HG02943 (cell line): ENCODE measurements at regions not wholly inside any gene's neighbourhood (a gene's known extent, or its start where the extent isn't known, plus 50 kb on each side); places are given as distances from the start of the nearest gene placed in this dataset.

Experiments
- ATAC-seq: cut with Tn5 transposase; IDR thresholded peaks from one replicate; pipeline ENCODE4 v1.9.1; 2021; ENCODE audit warnings: mild to moderate bottlenecking, low read depth, moderate library complexity; ENCODE audit not compliant: unreplicated experiment

DNA sequence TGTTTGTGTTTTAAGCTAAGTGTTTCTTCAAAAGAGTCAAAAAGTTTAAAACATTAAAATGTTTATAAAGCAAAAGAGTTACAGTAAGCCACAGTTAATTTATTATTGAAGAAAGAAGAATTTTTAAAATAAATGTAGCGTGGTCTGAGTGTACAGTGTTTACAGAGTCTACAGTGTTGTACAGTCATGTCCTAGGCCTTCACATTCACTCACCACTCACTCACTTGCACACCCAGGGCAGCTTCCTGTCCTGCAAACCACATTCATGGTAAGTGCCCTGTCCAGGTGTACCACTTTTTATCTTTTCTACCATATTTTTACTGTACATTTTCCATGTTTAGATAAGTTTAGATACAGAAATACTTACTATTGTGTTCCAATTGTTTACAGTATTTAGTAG is 239.7 kb upstream of the AGA start:
- ATAC-seq: no peak

DNA sequence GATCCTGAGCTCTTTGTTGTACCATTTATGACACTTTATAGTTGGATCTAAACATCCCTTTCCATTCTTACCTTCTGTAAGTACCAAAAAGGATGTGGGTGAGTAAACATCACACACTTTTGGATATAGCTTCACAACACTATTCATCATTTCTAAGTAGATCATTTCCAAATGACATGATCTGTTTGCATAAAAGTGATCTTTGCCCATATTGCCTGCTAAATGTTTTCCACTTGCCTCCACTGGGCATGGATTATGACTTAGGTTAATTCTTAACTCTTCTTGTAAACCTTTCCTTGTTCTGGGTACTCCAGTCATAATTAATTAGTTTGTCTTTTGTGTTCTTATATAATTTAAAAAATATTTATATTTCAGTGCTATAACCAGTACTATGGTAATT is 244.9 kb upstream of the AGA start:
- no peak for ATAC-seq

DNA sequence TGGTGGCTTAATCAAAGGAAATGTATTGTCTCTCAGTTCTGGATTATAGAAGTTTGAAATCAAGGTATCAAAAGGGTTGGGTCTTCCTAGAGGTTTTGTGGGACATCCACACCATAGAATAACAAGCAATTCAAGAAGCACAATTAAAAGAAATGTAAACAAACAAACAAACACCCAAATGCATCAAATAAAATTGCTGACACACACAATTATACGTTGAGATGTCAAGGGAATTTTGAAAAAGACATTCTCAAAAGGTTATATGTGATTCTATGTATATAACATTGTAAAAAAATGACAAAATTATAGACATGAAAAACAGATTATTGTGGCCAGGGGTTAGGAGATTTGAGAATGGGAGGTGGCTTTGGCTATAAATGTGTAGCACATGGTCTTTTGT is 250.7 kb upstream of the AGA start:
- ATAC-seq: no peak

DNA sequence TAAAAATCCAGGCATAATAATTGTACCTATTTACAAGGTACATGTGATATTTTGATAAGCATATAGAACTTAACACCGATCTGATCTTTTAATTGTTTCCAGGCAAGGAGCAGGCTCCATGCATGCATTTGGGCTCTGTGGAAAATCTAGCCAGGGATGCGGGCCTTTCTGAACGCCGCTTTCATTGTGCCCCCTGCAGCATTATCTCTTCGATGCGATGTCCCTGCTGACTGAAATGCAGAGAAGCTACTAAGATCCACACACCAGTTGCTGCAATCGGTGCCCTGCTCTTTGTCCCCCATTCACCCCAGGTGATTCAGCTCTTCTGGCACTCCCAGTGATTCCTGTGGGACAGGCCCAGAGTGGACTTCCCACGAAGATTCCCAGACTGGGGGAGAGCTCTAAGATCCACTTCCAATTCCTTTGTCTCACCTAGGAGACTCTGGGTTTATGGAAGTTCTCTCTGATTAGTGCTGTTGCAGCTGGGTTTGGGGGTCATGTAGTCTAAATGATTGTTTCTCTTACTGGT is 254.3 kb upstream of the AGA start:
- no peak for ATAC-seq

DNA sequence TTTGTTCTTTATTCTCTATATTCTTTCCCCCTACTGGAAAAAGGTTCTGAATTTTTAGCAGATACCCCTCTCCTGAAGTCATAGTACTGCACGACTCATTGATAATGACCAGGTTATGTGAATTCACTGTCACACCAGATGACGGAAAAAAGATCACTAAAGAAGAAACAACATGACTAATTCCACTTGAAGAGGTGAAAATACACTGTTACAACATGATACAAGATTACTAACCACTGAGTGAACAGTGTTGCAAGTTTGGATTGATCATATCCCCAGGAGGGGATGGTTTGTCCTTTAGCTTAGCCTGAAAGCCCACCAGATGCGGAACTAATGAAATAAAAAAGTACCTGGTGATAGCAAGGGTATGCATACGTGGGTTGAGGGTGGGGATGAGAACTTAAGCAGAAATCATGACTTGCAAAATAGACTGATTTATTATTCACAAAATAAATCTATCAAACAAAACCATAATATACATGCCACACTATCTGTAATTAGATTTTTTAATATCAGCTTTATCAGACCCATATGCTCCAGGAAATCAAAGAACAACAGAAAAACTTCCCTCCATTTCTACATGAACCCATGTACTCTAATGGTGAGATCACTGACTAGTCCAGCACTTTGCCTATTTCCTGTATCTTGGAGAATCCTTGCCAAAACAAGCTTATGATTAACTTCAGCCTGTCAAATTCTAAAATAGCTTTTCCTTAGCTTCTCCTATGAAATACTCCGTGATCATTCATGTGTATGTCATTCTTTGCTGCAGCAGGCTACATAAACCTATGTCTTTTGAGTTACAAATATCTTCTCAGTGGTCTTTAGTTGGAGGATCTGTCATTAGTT is 257.4 kb upstream of the AGA start:
- no peak for ATAC-seq

DNA sequence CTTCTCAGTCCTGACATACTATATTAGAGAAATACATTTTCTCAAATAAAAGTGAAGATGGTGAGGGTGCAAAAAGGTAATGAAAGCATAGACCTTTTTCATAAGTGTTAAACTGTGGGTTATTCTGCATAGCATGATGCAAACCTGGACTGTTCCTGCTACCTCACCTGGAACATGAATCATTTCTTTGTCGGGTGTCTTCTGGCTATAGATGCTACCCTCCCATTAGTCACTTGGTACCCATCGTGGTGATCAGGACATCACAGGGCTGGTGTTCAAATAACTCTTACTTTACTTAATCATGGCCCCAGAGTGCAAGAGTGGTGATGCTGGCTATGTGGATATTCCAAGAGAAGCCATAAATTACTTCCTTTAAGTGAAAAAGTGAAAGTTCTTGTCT is 264.7 kb upstream of the AGA start:
- ATAC-seq: no peak

DNA sequence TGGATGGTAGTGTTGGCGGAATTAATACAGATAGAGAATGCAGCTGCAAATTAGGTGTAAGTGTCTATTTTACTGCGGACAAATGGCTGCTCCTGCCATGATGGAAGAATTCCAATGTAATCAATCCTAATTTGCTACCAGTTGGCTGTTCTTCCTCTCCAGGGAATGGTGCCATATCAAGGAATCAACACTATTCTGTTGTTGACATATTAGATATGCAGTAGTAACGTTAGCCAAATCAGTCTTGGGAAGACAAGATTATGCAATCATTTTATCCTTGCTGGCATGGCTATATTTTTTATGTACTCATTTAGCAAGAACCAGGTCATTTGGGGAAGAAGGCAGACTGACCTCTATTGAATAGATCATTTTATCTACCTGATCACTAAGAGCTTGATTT is 271.2 kb upstream of the AGA start:
- no peak for ATAC-seq

DNA sequence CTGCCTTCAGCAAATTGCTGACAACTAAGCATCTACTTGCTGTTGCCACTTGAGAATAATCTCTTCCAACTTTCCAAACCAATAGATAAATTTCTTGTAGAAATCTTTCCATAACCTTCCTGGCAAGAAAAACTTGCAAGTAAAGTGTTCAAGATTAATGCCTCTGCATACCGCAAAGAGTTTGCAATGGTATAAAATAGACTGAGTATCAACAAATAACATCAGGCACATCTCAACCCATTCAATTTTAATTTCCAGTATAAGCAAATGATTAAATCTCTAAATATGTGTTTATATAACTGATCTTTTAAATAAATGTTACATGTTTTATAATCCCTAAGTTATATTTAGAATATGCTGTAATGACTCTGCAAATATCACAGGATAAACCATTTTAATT is 275.2 kb upstream of the AGA start:
- ATAC-seq: no peak

DNA sequence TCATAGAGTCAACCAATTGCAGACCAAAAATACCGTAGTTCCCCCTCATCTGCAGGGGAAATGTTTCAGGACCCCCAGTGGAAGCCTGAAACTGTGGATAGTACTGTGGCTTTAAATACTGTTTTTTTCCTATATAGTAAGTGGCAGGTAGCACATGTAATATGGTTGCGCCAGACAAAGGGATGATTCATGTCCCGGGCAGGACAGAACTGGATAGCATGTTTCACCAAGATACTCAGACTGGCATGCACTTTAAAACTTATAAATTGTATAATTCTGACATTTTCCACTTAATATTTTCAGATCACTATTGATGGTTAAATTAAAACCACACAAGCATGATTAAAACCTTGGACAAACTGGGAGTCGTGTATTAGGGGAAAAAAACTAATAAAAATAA is 276.3 kb upstream of the AGA start:
- ATAC-seq: no peak

DNA sequence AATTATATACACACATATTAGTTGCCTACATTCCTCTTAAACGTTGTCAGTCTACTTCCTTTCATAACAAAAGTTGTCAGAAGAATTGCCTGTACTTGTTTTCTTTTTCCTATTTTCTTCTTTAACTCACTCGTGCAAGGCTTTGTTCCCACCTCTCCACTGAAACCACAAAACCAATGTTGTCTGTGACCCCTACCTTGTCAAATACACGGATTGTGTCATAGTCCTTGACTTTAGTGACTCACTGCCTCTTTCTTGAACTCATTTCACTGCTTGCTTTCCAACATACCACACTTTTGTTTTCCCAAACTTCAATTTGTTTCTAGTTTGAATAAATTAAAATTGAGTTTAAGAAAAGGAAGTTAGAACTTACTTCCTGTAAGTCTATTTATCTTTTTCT is 283.9 kb upstream of the AGA start:
- ATAC-seq: no peak

DNA sequence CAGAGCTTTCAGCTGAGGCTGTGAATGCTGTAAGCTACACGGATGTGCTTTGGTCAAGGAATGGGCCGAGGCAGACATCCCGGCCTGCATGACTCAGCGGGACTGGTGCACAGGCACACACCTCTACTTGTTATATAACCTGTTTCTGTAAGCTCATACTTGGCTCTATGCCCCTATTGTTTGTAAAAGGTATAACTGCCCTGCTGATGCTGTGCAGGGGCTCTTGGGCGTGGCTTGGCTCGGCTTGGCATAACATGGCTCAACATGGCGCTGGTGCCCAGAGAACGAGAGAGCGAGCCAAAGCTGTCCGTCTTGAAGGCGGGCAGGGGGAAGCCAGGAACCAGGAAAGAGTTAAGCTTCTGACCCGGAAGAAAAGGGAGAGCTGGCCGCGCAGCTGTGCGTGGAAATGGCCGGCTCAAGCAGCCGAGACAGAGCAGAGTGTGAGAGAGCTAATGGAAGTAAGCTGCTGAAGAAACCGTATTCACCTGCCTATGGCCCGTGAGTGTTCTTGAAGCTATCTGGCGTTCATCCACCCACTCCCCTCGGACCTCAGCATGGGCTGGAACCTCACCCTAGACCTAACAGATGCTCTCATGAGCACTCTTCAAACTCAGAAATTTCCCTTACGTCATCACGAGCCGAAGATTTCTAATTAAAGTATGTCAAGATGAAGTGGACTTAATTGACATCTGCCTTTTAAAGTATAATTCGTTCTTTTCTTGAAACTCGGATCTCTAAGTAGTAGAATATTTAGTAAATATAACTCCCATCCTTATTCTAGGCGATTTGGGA is 286.3 kb upstream of the AGA start:
- no peak for ATAC-seq

DNA sequence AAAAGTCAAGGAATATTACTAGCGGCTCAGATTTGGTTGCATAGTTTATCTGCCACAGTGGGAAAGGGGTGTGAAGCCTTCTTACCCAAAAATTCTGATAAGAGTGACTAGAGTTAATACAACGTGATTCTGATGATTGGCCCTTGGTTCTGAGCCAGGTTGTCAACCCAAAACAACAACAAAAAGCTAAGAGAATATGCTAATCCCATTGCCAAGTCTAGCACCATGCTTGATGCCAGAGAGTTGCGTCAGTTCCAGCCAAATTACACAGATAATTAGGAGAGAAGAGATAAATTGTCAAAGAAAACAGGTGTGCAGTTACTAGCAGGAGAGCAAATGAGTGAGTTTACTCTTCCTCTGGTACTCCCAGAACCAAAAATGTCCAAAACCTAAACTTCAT is 287.4 kb upstream of the AGA start:
- no peak for ATAC-seq

DNA sequence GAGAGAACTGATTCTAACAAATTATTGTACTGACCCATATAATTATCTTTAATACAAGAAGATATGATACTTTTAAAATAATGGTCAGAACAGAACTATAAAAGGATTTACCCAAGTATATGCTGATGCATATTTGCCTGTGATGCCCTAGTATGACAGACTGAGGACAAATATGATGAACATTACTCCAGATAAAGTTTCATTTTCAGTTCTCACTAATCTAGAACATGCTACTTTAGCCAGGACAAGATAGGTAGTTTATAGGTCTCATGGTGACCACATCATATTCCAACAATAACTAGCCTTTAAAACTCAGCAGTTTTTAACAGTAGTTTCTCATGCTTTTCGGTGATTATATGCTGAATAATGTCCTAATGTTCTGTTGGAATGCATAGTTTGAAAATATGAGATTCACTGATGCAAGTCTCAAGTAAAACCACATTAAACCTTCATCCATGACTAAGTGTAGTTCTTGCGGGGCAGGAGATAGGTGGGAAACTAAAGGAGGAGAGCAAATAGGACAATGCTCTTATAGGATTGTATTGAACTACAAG is 295.2 kb upstream of the AGA start:
- no peak for ATAC-seq

DNA sequence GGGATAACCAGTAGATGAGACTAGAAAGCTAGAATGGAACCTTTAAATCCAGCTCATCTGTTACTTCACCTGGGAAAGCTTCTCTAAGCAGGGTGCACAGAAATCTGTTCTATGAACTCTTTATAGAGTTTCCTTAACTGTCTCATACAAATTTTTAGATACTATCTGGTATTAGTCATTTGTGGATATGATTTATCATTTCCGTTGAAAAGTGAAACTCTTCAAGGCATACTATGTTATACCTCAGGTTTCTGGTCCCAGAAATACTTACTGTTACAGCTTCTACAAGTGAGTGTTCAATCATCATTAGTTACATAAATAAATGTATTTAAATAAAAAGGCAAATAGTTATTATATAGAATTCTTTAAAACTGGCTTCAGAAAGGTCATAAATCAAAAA is 298.3 kb upstream of the AGA start:
- no peak for ATAC-seq

DNA sequence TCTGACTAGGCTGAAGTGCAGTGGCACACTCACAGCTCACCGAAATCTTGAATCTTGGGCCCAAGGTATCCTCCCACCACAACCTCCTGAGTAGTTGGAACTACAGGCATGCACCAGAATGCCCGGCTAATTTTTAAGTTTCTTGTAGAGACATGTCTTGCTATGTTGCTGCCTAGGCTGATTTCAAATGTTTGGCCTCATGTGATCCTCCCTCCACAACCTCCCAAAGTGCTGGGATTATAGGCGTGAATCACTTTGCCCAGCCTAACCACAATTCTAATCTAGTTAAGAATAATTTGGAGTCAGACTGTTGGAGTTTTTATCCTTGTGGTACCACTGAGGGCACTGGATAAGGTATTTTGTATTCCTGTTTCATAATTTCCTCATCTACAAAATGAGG is 317.5 kb upstream of the AGA start:
- ATAC-seq: no peak

DNA sequence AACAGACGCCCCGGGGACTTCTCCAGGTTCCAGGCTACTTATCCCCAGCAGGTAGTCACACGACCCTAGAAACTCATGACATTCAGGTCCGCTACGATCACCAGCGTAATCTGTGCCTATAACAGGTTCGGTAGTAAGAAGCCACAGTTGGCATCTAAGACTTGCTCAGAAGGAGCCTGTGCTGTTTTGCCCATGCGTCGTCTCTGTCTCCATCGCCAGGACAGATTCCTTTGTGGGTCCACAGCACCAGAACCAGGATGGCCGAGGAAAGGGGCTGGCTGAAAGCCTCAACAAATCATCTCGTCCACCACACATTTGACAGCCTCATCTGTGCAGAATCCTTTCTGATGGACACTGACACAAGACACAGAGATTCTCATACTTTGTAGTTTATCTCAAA is 319.5 kb upstream of the AGA start:
- no peak for ATAC-seq

DNA sequence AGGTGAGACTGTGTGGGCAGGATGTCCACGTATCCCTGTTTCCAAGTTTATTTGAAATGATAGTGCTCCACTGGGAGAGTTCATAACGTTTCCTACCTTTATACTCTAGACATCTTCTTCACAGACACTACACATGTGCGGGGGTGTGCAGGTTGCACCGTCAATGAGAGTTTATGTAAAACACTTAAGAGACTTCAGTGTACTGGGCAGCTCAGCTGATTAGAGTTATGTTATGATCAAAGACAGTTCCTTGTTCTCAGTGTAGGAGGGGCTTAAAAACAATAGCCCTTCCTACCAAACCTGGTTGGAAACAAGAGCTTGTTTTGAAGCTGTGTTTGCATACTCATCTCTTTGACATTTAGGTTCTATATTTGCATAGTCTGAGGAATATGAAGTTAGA is 326.9 kb upstream of the AGA start:
- no peak for ATAC-seq

DNA sequence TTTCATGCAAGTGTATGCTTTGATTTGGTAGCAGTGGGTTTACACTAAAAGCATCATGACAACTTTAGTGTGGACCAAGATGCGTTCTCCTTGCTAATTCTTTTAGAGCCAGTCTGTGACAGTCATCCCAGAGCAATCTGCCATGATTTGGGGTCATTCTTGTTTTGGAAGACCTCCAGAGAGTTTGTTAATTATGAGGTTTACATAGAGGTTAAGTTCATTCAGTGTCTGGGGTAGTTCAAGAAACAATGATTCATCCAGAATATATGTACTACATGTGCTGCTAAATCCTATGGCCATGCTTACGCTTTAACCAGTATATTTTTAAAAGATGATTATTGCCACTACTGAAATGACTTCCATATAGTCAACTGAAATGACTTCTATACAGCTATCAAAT is 328.5 kb upstream of the AGA start:
- no peak for ATAC-seq

DNA sequence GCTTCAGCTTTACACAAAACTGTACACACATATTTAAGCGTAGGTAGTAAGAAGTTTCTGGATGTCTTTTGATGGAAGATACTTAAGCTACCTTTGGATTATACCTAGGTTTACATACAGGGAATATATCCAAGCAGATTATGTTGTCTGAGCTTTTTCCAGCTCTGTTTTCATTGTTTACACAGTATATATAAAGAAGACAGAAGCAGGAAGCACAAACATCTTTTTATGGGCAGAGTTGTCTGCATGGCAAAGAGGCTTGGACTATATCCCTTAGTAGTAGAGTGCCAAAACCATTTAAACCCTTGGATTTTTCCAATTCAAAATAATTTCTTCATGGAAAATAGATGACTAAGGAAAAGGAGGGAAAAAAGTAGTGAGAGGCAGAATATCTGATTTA is 329.4 kb upstream of the AGA start:
- no peak for ATAC-seq

DNA sequence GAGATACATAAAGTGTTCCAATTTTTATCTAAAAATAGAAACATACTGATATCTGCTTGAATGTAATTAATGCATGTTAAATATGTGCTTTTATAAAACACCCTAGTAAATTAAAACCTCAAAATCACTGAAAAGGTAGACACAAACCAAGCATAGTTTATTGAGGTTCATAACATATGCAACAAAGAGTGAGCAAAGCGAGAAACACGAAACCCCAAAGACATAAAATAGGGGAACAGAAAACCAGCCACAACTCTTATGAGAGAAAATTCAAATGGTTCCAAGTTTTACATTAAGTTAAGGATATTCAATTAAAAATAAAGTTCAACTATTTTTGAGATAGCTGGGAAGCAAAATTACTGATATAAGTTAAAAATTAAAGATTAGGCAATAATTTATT is 336.4 kb upstream of the AGA start:
- ATAC-seq: no peak

DNA sequence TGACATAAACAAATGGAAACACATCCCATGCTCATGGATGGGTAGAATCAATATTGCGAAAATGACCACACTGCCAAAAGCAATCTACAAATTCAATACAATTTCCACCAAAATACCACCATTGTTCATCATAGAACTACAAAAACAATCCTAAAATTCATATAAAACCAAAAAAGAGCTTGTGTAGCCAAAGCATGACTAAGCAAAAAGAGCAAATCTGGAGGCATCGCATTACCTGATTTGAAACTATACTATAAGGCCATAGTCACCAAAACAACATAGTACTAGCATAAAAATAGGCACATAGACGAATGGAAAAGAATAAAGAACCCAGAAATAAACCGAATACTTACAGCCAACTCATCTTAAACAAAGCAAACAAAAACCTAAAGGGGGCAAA is 342.8 kb upstream of the AGA start:
- no peak for ATAC-seq

DNA sequence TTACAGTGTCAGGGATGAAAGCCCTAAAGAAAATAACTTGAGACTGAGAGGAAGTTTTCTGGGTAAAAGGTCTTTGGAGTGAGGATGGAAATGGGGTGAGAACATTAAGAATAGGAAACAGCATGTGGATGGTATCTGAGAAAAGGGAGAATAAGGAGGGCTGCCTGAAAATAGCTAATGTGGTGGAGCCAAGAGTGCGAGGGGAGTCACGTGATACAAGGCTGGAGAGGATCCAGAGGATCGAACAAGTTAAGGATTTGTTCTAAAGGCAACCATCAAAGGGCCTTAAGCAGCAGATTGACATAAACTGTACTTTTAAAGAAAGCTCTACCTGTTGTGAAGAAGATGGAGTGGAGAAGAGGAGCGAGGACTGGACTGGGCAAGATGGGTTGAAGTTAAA is 347.4 kb upstream of the AGA start:
- no peak for ATAC-seq
